HG02885 (cell line): ENCODE measurements at regions not wholly inside any gene's neighbourhood (a gene's known extent, or its start where the extent isn't known, plus 50 kb on each side); places are given as distances from the start of the nearest gene placed in this dataset.
"Not testable (repeated sequence)": the region's sequence is repeated elsewhere in the genome, so short reads cannot be mapped to it uniquely, and the experiment has no call there.

ENCODE experiments used
- ATAC-seq: cut with Tn5 transposase; IDR thresholded peaks from one replicate; pipeline ENCODE4 v1.9.1; 2021; ENCODE audit warnings: mild to moderate bottlenecking; ENCODE audit not compliant: unreplicated experiment, poor library complexity

DNA sequence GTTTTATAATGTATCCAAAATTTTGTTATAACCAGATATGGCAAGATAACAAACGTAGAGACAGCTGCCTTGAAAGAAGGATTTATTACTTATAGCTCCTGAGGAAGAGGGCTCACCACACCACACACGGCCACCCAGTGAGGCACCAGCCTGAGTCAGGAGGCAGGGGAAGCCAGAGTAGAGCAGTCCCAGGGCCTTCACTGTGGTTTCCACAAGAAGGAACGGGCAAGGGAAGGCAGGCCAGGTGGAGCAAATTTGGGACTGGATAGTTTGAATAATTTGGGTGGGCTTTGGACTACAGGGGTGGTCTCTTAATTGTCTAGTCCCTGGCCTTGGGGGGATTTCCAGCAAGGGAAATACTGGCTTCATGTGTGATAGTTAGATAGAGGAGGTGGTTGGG, 72.5 kb downstream of the RRAGC start:
- ATAC-seq = no peak

- no peak for ATAC-seq
Measured at GRCh38 chr1:38786040-38786436, 73.5 kb downstream of the RRAGC start.

DNA sequence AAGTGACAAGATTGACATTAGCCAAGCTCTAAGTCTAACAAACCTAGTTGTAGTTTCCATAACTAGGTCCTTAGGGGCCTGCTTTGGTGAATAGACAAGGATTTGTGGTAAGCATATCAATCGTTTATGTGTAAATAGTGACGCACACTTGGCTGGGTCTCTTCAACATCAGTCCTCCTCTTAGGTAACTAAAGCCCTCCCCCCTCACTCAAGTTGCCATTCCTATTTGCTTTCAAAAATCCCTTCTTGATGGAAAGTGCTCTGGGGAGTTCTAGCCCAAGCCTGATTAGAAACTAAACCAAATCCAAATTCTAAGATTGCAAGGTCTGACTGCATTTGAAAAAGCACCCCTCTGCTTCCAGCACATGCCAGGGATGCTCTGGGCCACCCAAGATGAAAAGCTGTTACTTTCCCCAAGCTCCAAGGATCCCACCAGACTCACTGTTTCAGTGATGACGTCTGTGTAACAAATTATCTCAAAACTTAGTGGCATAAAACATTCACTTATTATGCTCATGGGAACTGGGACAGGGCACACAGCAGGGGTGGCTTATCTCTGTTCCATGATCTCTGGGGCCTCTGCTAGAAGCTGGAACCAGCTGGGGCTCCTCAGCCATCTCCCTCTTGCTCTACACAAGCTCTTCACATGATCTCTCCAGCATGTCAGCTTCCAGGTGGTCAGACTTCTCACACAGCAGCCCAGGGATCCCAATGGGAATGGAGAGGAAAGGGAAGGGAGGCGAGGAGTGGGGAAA, 74.1 kb downstream of the RRAGC start:
- ATAC-seq = no peak

GRCh38 chr1:38784452-38785284, 74.9 kb downstream of the RRAGC start:
- ATAC-seq = no peak

DNA sequence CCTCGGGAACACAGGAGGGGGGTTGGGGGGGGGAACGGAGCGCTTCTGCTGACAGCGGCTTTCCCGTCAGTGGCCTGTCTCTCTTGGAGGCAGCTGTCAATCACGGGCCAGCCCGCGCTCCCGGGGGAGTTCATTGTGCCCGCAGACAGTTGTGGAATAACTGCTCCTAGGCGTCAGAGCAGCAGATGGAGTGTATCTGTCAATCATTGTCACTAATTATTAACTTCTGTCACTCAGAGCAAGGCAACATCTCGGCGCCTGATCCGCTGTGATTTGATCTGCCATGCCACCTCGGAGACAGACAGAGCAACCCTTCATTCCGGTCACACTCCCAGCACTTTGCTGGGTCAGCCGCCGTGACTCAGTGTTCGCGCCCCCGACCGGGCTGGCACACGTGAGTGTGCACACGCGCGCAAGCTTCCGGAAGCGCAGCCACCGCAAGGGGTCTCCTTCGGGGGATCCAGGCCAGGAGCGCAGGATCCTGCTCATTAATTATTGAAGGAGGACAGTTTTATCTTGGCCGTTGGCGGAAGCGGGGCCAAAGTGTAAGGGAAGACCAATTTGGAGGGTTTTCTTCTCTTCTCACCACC, 75.8 kb downstream of the RRAGC start:
- no peak for ATAC-seq

- no peak for ATAC-seq
Measured at GRCh38 chr1:38781872-38782617, 77.5 kb downstream of the RRAGC start.

DNA sequence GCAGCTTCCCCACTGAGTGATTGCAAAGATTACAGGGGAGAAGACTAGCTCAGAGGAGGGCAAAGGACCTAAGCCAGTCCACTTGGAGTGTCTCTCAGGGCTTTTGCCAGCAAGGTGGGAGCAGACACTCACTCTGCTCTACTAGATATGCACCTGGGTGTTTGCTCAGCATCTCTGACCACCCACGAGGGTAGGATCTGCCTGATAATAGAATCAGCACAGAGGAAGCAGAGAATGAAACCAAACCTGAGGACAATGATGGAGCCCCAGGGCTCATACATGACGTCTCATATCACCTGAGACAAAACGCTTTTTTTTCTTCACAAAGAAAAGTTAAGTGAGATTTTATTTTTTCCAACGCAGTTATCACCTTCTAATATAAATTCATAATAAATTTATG, 79.4 kb downstream of the RRAGC start:
- ATAC-seq = no peak

- ATAC-seq = no peak
Measured at GRCh38 chr1:38779491-38779890, 80.1 kb downstream of the RRAGC start.

- ATAC-seq = no peak
Measured at GRCh38 chr1:38778521-38778920, 81.1 kb downstream of the RRAGC start.

- ATAC-seq = no peak
Measured at GRCh38 chr1:38778051-38778450, 81.5 kb downstream of the RRAGC start.

GRCh38 chr1:38777464-38777957, 82.1 kb downstream of the RRAGC start:
- no peak for ATAC-seq

DNA sequence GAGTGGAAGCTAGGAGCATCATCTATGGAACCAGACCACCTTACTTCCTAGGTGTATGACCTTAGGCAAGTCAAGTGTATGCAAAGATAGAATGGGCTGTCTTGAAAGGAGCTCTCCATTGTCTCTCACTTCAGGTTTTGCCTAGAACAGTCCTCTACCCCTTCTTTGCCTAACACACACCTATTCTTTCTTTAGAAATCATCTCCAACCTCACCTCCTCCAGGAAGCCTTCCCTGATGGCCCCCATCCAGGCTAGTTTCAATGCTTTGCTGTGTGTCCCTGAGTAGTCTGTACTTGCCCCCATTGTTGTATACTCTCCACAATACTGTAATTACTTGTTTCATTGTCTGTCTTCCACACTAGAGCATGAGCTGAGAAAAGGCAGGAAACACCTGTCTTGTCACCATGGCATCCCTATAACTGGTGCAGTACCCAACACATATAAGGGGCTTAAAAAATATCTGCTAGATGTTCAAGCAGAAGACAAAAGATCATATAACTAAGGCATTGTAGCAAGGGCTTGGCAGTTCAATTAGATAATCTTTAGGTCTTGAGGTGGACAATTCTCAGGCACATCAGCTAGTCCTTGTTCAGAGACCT, 83.0 kb downstream of the RRAGC start:
- ATAC-seq = no peak

- no peak for ATAC-seq
Measured at GRCh38 chr1:38775175-38775845, 84.3 kb downstream of the RRAGC start.

GRCh38 chr1:38773483-38773882, 86.1 kb downstream of the RRAGC start:
- ATAC-seq = no peak

DNA sequence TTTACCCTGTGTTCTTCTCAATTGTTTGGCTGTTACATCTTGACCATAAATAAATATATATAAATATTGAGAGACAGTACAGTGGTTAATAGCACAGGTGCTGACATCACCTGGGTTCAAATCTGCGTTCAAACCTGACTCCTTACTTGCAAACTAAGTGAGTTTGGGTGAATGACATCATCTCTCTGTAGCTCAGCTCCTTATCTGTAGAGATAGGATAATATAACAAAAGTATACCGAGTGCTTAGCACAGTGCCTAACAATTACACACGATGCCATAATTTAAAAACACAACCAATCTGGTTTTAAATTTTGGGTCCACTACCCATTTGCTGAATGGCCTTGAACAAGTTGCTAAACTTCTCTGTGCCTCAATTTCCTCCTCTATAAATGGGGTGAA, 86.6 kb downstream of the RRAGC start:
- no peak for ATAC-seq

- no peak for ATAC-seq
Measured at GRCh38 chr1:38772026-38772425, 87.5 kb downstream of the RRAGC start.

DNA sequence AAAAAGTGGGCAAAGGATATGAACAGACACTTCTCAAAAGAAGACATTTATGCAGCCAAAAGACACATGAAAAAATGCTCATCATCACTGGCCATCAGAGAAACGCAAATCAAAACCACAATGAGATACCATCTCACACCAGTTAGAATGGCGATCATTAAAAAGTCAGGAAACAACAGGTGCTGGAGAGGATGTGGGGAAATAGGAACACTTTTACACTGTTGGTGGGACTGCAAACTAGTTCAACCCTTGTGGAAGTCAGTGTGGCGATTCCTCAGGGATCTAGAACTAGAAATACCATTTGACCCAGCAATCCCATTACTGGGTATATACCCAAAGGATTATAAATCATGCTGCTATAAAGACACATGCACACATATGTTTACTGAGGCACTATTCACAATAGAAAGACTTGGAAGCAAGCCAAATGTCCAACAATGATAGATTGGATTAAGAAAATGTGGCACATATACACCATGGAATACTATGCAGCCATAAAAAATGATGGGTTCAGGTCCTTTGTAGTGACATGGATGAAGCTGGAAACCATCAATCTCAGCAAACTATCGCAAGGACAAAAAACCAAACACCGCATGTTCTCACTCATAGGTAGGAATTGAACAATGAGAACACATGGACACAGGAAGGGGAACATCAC, 88.9 kb downstream of the RRAGC start:
- ATAC-seq = not testable (repeated sequence)

DNA sequence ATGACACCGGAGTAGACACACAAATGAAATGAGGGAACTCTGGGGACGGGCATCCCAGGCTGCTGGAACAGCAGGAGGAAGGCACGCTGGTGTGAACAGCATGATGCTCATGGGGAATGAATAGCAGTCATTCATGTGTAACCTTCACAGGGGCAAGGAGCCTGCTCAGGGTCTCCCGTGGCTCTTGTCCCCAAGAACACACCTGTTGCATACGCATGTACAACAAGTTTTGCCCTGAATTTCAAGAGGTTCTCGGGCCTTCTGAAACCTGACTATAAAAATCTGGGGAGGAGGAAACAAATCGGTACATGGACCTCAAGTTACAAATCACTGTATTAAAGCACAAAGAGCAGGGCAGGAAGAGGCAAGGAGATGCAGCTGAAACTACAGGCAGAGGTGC, 93.4 kb downstream of the RRAGC start:
- ATAC-seq = no peak

- ATAC-seq = no peak
Measured at GRCh38 chr1:38763121-38763520, 96.5 kb downstream of the RRAGC start.
